A549 (cell line): ENCODE measurements at regions not wholly inside any gene's neighbourhood (a gene's known extent, or its start where the extent isn't known, plus 50 kb on each side); places are given as distances from the start of the nearest gene placed in this dataset.

ENCODE experiments used
- CEBPB ChIP-seq, 2 experiments: fragments of >200 bp in 1 of 2; sonication (Bioruptor Twin) in 1 of 2; formaldehyde crosslinking in 1 of 2; IDR thresholded peaks; 2 replicates each; pipeline ENCODE4 v1.6.1; 2012 to 2016
- POLR2A ChIP-seq: IDR thresholded peaks from 2 replicates; pipeline ENCODE4 v1.6.1; 2012; ENCODE audit warnings: mild to moderate bottlenecking, low read length
- TF ChIP-seq, protein P1 (sequence below): fragments of >200 bp; sonication (Bioruptor Twin); formaldehyde crosslinking; IDR thresholded peaks from 3 replicates; pipeline ENCODE4 v1.5.1; 2016

DNA sequence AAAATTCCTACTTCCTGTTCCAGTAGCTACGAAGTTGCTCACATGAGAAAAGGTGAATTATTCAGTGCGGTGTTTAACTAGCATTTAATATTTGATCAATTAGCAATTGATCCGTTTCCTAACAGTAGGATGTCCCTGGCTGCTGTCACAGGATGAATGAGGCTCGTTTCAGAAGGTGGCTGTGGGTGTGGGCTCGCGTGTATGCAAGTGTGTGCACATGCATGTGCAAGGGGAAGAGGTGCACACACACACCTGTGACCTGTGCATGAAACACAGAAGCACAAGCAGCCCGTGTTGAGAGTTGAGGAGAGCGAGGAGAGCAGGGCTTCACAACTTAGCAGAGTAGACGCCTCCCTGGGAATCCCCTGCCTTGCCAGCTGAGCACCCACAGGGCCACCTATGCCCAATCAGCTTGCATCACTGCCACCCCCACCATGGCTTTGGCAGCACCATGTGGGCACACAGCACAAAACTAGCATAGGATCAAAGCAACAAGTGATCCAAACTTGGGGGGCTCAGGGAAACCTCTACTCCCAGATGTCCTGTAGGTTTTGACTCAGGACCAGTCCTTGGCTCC, 107.2 kb downstream of the C5orf15 start:
- no peak for TF ChIP-seq POLR2A
- TF ChIP-seq, protein P1, sequence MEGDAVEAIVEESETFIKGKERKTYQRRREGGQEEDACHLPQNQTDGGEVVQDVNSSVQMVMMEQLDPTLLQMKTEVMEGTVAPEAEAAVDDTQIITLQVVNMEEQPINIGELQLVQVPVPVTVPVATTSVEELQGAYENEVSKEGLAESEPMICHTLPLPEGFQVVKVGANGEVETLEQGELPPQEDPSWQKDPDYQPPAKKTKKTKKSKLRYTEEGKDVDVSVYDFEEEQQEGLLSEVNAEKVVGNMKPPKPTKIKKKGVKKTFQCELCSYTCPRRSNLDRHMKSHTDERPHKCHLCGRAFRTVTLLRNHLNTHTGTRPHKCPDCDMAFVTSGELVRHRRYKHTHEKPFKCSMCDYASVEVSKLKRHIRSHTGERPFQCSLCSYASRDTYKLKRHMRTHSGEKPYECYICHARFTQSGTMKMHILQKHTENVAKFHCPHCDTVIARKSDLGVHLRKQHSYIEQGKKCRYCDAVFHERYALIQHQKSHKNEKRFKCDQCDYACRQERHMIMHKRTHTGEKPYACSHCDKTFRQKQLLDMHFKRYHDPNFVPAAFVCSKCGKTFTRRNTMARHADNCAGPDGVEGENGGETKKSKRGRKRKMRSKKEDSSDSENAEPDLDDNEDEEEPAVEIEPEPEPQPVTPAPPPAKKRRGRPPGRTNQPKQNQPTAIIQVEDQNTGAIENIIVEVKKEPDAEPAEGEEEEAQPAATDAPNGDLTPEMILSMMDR, result no peak
- TF ChIP-seq CEBPB (IDR thresholded peaks at IDR 0.05), result no peak
